ENCODE measurements at regions not wholly inside any gene's neighbourhood (a gene's known extent, or its start where the extent isn't known, plus 50 kb on each side); places are given as distances from the start of the nearest gene placed in this dataset.
"Not testable (repeated sequence)": the region's sequence is repeated elsewhere in the genome, so short reads cannot be mapped to it uniquely, and the experiment has no call there.

DNA sequence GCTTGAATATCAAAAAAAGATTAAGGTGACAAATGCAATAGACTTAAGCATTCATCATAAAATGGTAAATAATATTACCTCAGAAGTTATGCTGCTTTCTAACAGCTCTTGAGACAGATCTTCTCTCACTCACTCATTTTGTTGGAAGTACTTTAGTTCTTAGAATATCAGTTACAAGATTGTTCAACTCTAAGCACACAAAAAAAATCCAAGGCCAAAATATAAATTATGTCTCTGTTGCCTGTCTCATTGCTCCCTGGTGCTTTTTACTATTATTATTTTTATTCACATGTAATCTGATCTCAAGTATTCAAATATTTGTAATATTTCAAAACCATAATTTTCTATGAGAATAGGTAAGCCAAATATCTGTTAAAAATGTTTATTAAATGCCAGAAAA is 259.4 kb upstream of the HSF2 start:
- no peak for FAIRE-seq

DNA sequence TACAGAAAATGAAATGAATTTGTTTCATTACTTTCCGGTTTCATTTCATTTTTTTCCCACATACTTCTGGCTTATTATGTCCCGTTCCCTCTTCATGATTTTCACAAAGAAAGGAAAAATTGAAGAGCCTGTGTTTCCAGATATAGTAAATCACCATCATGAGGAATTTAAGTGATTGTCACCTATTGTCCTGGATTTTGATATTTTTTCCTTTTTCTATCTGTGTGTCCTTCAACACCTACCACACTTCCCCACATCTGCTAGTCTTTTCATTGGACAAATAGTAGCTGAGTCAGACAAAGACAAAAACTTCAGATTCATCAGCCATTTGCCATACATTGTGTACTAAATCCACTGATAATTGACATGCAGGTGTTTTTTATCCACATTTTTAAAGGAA is 258.2 kb upstream of the HSF2 start:
- FAIRE-seq = no peak

DNA sequence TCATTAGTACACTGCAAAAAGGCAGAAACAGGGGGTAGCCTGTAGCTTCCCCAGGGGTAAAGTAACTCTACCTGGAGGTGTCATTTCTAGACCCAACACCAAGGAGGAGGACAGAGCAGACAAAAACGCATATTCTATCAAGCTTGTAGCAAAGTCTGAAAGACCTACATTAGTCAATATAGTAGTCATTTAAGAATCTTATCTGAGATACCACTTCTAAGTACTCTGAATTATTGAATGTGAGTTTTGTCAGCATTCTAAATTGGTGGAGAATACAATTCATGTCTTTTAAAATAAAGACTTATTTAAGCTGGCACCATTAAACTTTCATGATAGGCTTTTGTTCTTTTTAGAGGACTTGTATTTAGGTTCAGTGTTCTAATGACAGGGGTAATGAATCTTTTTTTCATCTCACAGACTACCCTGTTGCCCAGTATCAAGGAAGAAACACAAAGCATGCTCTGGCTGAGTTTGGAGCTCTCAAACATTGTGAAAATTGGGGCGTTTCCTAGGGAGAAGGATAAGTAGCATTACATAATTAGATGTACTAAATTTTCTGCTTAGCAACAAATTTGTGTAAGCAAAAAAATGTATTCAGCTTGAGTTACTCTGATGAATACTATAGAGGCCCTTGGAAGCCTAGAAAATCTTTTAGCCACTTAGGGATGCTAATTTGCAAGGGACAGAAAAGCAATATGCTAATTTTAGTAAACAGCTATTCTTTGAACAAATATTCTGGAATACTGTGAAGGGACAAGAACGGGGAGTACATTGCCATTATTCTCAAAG is 255.4 kb upstream of the HSF2 start:
- FAIRE-seq = no peak

DNA sequence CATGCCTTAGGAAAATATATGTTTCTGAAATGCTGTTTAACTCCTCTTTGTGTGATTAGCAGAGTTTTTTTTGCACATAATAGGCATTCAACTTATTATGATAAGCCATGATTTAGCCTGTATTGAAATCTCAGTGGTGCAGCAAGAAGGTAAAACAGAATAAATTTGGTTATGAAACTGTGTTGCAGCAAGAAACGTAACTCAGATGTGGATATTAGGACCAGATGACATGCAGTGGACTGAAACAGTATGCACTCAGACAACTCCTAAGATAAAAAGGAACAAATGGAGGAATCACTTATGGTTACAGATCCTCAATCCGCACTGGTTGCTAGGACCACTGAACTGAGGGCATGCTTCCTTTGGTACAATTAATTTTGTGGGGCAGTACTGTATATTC is 254.2 kb upstream of the HSF2 start:
- FAIRE-seq = no peak

DNA sequence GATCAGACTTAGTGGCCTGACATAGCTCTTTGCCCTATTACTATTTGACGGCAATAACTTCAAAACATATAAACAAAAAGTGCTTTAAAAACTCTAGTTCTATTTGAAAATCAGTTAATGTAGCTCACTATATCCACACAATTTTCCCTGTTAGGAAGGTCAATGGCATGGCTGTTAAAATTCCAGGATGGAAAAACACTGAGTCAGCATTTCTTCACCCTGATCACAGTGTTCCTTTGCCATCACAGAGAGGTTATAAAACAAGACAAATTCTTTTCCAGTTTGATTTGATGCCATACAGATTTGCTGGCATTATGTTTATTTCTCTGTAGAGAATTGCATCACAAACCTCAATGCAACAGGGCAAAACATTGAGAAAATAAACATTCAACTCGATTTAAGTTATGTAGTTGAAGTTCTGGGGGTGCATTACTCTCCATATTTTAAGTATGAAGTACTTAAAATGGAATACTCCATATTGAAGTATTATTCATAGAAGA is 253.7 kb upstream of the HSF2 start:
- no peak for FAIRE-seq

DNA sequence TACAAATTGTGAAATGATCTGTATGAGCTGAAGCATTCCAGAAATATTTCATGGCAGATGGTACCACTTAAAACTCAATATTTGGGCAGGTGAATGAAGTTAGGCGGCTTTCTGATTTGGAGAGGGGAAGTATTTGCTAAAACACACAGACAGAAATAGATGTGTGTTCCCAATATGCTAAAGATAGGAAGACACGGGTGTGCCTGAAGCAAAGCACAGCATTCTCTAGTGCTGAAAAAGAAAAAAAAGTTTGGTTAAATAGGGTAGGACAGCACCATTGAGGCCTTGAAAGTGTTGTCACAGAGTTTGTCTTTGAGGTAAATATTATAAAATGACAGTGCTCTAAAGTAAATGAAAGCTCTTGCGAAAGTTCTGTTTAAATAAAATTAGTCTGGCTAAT is 252.2 kb upstream of the HSF2 start:
- no peak for FAIRE-seq

DNA sequence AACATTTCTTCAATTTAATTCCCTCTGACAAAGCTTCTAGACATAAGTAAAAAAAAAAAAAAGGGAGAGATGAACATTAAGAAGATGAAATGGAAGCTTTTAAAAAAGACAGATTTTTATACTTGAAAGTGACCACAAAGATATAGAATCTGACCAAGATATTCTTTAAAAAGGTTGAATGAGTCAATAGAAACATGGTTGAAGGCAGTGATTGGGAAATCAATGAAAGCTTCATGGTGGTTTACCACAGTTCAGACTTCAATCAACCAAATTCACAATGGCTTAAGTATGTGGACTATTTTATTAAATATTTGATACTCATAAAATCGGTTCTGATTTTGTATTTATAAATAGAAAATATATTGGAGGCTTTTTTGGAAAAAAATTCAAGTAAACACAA is 248.4 kb upstream of the HSF2 start:
- no peak for FAIRE-seq

DNA sequence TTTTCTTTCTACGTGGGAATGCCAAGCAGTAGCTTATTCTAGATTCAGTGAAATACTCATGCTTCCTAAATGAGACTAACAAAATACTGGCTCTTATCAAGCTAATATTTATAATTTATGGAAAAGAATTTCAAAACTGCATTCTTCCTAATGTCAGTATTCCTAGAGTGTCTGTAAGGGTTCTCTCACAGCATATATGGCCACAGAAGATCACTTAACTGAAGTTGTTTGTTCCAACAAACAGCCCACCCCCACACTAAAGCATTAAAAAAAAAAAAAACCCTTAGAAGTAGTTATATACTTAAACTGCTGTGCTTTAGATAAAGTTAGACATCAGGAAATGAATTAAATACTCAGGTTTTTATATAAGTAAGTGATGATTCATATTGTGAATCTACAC is 247.7 kb upstream of the HSF2 start:
- no peak for FAIRE-seq

DNA sequence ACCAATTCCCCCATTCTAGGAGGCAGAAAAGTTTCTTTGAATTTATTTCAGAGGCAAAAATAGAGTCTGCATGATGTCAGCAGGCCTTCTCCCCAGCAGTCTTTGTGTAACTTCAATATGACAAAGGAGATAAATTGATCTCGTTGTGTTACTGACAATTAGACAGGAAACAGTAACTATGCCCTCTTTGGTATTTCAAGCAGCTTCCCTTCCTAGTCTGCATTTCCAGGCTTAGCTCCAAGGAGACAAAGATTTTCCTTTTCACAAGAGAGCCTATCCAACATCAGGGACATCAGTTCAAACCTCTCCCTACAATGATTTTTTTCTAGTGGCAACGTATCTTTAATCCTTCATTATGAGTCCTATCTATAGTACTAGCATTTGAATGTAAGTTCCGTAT is 245.9 kb upstream of the HSF2 start:
- FAIRE-seq = no peak

DNA sequence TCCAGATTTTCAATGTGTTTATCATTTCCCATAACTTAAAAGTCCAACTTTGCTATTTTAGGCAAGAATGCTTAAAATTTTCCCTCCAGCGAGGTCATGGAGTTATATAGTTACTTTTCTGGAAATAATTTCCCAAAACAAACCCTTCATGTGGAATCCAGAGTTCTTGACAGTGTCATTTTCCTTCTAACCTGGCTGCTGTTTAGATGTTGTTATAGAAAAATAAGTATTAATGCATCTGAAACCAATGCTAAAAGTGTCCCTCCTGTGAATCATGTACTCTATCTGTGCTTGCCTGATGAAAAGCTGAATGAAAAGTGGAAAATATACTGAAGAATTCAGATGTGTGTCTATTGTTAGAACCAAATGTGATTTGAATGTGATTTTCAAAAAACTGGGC is 245.3 kb upstream of the HSF2 start:
- no peak for FAIRE-seq

DNA sequence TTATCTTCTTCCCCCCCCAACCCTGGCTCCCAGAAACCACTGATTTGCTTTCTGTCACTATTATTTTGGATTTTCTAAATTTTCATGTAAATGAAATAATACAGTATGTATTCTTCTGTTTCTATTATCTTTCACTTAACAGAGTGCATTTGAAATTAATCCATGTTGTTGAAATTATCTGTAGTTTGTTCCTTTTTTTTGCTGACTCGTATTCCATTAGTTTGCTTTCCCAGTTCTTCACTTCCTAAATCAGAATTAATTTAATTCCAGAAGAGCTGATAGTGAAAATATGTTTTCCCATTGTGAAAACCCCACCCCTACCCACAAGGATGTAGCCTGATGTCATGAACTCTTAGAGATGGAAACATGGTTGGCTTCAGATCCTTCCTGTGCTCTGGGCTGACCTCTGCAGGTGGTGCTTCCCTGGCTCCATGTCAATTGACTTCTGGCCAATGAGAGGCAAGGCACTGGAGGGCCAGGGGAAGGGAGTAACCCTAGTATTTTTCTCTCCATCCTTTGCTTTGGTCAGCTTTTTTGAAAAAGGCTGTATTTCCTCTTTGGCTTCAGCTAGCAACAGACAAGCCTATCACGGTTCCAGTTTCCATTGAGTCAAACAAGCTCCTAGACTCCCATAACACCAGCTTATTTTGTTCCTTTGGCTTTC is 244.4 kb upstream of the HSF2 start:
- no peak for FAIRE-seq

DNA sequence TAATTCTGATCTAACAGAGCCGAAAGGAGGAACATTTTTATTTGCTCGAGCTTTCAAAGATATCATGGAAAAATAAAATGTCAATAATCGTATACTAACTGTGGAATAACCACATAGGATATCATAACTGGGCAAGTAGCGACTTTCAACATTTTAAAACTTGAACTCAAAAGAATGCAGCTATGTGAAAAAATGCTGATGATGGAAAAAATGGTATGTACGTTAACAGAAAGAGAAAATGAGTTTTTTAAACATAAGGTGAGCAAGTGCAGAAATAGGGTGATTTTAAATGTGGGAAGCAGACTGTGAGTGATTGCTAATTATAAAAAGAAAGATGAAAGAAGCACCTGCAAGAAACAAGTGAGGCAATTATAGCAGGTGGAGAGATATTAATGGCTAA is 238.3 kb upstream of the HSF2 start:
- FAIRE-seq = no peak

DNA sequence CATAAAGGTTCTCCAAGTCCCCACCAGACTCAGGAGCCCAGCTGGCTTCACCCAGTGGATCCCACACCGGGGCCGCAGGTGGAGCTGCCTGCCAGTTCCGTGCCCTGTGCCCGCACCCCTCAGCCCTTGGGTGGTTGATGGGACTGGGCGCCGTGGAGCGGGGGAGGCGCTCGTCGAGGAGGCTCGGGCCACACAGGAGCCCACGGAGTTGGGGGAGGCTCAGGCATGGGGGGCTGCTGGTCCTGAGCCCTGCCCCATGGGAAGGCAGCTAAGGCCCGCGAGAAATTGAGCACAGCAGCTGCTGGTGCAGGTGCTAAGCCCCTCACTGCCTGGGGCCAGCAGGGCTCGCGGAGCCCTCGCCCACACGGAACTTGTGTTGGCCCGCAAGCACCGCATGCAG is 234.4 kb upstream of the HSF2 start:
- FAIRE-seq = no peak

DNA sequence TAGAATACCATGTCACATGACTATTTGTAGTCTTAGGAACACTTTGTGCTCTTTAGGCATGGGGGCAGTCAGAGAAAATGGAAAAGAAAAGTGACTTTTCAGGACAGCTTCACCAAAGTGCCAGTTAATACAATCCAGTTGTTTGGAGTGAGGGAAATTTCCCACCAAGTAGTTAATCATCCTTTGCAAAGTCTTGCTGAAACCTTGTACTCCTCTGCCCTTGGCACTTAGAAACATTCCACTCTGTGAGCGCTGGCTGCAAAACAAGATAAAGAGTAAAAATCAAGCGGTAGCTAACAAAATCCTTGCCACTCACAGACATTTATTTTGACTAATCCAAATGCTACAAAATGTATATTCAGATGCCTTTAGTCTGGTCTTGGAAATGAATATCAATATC is 229.2 kb upstream of the HSF2 start:
- FAIRE-seq = no peak

DNA sequence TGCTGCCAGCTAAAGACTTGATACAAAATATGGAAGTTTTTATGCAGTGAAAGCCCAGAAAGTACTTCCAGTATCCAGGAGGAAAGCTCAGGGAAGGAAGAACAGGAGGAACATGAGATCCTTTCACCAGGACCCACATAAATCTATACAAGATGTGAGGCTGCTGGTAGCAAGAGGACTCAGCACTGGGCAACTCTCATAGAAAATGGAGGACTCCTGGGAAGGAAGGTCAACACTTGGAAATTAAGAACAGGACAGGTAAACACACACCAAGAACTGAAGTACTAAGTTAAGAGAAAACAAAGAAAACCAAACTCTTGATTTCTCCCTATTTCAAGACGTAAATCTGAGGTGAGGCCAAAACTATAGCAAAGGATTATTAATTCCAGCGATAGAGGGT is 220.5 kb upstream of the HSF2 start:
- FAIRE-seq = no peak

DNA sequence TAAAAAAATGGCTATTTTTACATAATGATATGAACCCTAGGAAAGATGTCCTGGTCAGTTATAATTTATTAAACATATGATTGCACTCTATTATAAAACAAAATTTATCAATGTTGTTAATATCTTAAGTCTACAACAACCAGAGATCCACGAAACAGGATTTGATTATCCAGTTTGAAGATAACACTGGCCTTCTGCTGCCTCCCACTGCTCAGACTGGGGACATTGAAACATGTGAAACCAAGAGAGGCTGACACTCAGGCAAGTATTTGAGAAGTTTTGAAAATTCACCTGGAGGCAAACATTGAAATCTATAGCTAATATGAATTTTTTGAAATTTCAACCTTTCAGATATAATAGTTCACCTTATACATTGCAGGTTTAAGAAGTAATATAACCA is 219.3 kb upstream of the HSF2 start:
- FAIRE-seq = no peak

DNA sequence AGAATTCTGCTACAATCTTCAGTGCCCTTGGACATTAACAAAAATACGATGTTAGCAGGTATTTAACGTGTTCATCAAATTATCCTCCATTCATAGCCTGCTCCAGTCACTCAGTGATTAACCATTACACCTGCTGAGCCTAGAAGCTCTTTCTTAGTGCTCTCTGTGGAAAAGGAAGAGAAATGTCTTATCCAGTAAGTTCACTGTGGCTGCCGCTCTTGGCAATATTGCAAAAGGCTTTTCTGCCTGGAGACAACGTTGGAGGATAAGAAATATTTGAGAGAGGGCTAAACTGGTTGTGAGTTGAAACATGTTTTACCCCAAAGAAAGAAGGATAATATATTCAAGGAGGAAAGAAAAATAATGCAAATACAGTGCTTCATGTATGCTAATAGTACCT is 217.4 kb upstream of the HSF2 start:
- no peak for FAIRE-seq

DNA sequence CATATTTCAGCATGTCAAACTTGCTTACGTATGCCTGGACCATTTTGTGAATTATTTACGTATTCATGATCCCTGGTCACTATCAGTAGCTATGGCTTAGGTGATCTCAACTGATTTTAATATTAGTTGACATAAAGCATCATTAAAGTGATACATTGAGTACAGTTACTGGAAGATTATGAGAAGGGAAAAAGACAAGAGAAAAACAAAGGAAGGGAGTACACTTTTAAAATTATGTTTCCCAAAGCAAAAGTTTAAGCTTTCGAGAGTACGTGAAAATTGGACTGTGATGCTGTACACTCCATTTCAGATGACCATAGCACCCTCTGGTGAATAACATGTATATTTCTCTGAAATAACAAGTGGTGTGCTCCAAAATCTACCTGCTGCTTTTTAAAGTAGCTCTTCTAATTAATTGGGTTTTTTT is 215.0 kb upstream of the HSF2 start:
- FAIRE-seq = no peak

DNA sequence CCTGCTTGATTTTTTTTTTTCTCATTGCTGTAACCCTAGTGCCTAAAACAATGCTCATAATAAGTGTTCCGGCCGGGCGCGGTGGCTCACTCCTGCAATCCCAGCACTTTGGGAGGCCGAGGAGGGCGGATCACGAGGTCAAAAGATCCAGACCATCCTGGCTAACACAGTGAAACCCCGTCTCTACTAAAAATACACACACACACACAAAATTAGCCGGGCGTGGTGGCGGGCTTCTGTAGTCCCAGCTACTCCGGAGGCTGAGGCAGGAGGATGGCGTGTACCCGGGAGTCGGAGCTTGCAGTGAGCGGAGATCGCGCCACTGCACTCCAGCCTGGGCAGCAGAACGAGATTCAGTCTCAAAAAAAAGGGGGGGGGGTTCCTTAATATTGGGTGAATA is 214.0 kb upstream of the HSF2 start:
- FAIRE-seq = not testable (repeated sequence)

DNA sequence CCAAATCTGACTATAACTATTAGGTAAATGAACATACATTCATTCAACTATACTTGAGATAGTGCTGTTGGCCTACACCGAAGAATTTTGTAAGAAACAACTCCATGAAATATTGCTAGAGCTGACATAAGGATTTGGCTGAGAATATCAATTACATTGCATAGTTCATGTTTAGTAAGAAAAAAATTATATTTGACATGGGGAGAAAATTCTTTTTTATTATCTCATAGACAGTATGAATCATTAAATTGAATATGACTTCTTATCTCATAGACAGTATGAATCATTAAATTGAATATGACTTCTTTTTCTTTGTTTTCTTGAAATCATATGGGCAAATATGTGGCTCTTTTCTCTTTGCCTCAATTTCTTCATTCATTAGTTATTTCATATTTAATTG is 212.3 kb upstream of the HSF2 start:
- FAIRE-seq = no peak

DNA sequence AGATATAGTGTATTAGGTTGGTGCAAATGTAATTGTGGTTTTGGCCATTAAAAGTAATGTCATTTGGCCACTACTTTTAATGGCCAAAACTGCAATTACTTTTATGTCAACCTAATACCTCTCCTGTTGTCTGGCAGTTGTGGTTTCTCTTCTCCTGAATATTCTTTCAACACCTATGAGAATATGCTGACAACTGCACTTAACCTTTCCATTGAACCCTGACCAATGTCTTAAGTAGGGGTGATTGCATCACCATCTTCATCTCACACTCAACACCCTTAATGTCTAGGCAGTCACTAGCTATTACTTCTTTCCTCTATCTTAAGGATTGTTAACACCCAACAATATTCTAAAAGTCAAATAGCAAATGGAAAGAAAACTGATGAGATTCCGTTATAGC is 200.5 kb upstream of the HSF2 start:
- no peak for FAIRE-seq

DNA sequence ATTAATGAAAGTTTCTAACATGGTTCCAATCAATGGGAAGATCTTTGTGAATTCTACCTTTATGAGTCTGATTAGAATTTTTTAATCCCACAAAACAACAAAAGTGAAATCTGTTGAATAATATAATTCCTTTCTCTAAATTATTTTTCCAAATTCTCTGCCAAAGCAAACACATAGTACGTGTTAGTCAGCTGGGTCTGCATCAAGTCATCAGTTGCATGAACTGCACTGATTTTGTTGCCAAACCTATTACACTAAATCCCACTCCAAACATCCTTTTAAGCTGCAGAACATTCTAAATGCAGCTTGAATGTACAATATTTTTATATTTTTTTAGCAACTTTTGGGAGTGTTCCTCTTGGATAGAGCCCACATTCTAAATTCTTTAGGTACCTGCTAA is 199.0 kb upstream of the HSF2 start:
- no peak for FAIRE-seq

DNA sequence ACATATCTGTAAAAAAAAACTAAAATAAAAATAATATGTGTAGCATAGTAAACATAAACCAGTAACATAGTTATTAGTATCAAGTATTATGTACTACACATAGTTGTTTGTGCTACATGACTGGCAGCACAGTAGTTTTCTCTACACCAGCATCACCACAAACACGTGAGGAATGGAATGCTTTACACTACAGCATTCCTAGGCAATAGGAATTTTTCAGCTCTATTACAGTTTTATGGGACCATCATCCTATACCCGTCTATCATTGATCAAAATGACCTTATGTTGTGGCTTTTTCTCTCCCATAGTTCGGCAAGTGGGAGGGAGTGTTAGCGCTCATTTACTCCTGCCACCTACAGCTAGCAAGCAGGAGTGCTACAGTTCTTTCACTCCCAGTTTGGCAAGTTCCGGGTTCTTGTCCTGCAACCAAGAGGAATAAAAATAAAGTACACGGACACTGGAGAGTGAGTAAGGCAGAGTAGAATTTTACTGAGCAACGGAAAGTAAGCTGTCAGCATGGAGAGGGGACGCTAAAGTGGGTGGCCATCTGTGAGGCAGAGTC is 196.8 kb upstream of the HSF2 start:
- no peak for FAIRE-seq

DNA sequence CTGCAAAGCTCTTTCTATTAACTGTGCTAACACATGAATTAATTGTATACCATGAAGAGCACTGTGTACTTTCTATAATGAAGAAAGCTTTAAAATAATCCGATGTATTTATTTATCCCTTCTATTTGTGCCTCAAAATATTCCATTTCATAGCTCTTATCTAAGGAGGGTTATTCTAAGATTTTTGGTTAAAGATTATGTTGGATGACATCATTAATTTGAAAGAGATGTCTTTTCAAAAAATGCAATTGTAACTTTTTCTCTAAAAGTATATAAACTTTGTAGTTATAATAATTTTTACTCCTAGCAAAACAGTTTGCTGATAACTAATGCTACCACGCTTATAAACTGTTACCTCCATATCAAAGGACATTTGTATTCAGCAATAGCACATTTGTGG is 192.4 kb upstream of the HSF2 start:
- FAIRE-seq = no peak

Measured in colon (tissue), 2 donors.